Thyroid gland (tissue), 4 donors: ENCODE measurements at regions not wholly inside any gene's neighbourhood (a gene's known extent, or its start where the extent isn't known, plus 50 kb on each side); places are given as distances from the start of the nearest gene placed in this dataset.

Source experiments
- POLR2A ChIP-seq, 2 donors: fragments of 450-650 bp; IDR thresholded peaks; one replicate each; pipeline ENCODE4 v1.6.1; 2017; ENCODE audit warnings: antibody characterized with exemption in 2 of 2, mild to moderate bottlenecking in 2 of 2, moderate library complexity in 1 of 2
- TF ChIP-seq, protein P1 (sequence below), 6 experiments: fragments of 200-600 bp in 3 of 6; fragments of 450-650 bp in 3 of 6; sonication (generic) in 3 of 6; IDR thresholded peaks; one replicate each; pipeline ENCODE4 v1.5.1; 2016 to 2019; ENCODE audit warnings: antibody characterized with exemption in 6 of 6, mild to moderate bottlenecking in 2 of 6, inconsistent platforms in 1 of 6, moderate library complexity in 1 of 6

DNA sequence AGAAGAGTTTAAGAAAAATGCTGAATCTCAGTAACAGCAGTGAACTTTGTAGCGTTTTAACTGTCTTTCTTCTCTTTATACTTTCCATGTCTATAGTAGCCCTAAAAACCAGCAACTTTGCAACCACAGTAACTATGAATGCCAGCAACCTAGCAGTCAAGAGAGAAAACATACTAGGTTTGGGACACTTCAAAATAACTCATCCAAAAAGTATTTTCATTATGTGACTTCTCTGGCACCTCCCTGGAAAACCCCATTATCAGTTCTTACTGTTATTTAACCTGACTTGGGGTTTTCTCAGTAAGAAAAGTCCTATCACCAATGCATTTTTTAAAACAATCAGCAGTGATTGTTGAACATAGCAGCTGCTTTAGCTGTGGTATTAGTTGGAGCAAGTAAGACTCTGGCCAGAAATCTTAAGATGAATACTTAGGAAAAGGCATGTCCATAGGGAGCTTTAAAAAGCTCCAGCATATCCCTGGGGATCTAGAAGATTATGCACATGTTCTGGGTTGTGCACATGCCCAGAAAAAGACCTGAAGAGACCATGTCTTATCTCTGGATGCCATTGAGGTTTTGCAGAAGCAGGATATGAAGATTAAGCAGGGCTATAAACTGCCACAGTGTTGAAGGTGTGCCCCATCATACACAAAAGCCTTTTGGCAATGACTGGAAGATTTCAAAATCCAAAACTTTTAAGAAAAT, 411.3 kb downstream of the CMPK2 start:
- TF ChIP-seq, protein P1, sequence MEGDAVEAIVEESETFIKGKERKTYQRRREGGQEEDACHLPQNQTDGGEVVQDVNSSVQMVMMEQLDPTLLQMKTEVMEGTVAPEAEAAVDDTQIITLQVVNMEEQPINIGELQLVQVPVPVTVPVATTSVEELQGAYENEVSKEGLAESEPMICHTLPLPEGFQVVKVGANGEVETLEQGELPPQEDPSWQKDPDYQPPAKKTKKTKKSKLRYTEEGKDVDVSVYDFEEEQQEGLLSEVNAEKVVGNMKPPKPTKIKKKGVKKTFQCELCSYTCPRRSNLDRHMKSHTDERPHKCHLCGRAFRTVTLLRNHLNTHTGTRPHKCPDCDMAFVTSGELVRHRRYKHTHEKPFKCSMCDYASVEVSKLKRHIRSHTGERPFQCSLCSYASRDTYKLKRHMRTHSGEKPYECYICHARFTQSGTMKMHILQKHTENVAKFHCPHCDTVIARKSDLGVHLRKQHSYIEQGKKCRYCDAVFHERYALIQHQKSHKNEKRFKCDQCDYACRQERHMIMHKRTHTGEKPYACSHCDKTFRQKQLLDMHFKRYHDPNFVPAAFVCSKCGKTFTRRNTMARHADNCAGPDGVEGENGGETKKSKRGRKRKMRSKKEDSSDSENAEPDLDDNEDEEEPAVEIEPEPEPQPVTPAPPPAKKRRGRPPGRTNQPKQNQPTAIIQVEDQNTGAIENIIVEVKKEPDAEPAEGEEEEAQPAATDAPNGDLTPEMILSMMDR (IDR thresholded peaks at IDR 0.05) = no peak
- no peak for TF ChIP-seq POLR2A (IDR thresholded peaks at IDR 0.05)
